ENCODE measurements at regions not wholly inside any gene's neighbourhood (a gene's known extent, or its start where the extent isn't known, plus 50 kb on each side); places are given as distances from the start of the nearest gene placed in this dataset.

DNA sequence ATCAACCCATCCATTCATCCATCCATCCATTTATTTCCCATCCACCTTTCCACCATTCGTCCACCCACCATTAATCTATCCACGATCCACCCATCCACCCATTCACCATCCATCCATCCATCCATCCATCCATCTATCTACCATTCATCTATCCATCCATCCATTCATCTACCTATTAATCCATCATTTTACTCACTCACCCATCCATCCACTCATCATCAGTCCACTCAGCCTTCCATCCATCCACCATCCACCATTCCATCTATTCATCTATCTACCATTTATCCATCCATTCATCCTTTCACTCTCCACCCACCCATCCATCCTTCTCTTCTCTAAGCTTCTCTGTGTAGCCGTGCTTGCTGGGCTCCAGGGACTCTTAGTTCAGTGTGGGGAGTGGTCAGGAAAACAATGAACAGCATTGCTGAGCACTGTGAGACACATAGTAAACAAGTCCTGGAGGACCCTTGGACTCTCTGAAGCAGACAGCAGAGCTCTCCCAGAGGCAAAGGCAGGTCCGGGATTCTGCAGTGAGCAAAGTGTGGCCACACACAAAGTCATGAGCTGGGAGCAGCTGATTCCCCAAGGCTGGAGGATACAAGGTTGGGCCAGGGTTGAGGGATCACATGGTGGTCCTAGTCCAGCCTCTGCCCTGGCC is 642.2 kb downstream of the BRD1 start:
- Histone ChIP-seq H3F3A (ENCODE audit: insufficient read depth) (no peaks in the 10 kb centered on the region), H3K9me2 (replicated peaks; ENCODE audit: insufficient read depth, low read length) (no peaks in the 10 kb centered on the region), H3K9me3 (ENCODE audit: insufficient read depth, low read length) (no peaks in the 10 kb centered on the region), H3K27me3 (ENCODE audit: low read length) (no peaks in the 10 kb centered on the region), H4K20me1 (ENCODE audit: low read depth, low read length) (no peaks in the 10 kb centered on the region), H2AFZ (ENCODE audit: low read depth, low read length, severe bottlenecking) (no peak overlapping the region), H3K4me2 (ENCODE audit: low read depth, low read length, poor library complexity, severe bottlenecking) (no peak overlapping the region), H3K4me3 (ENCODE audit: insufficient read depth, low read length, poor library complexity, severe bottlenecking) (no peak overlapping the region), H3K27ac (ENCODE audit: low read depth, low read length) (no peak overlapping the region), H3K36me3 (ENCODE audit: low read length) (no peaks in the 10 kb centered on the region), H3K79me2 (ENCODE audit: insufficient read depth, low read length) (no peaks in the 10 kb centered on the region), H3K9ac (ENCODE audit: low read length) (no peak overlapping the region)
- no peak for TF ChIP-seq EZH2phosphoT487 (conservative IDR thresholded peaks at IDR 0.05; ENCODE audit: low read length)
- TF ChIP-seq, protein P1, sequence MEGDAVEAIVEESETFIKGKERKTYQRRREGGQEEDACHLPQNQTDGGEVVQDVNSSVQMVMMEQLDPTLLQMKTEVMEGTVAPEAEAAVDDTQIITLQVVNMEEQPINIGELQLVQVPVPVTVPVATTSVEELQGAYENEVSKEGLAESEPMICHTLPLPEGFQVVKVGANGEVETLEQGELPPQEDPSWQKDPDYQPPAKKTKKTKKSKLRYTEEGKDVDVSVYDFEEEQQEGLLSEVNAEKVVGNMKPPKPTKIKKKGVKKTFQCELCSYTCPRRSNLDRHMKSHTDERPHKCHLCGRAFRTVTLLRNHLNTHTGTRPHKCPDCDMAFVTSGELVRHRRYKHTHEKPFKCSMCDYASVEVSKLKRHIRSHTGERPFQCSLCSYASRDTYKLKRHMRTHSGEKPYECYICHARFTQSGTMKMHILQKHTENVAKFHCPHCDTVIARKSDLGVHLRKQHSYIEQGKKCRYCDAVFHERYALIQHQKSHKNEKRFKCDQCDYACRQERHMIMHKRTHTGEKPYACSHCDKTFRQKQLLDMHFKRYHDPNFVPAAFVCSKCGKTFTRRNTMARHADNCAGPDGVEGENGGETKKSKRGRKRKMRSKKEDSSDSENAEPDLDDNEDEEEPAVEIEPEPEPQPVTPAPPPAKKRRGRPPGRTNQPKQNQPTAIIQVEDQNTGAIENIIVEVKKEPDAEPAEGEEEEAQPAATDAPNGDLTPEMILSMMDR (IDR thresholded peaks at IDR 0.05; ENCODE audit: insufficient read depth, low read length, poor library complexity, severe bottlenecking) = no peak

- Histone ChIP-seq H3K27me3 (ENCODE audit: low read length) (no peaks in the 10 kb centered on the region), H3F3A (ENCODE audit: insufficient read depth) (no peaks in the 10 kb centered on the region), H3K4me3 (ENCODE audit: insufficient read depth, low read length, poor library complexity, severe bottlenecking) (no peak overlapping the region), H3K9ac (ENCODE audit: low read length) (no peak overlapping the region), H4K20me1 (ENCODE audit: low read depth, low read length) (no peaks in the 10 kb centered on the region), H2AFZ (ENCODE audit: low read depth, low read length, severe bottlenecking) (no peak overlapping the region), H3K9me2 (replicated peaks; ENCODE audit: insufficient read depth, low read length) (no peaks in the 10 kb centered on the region), H3K27ac (ENCODE audit: low read depth, low read length) (no peak overlapping the region), H3K79me2 (ENCODE audit: insufficient read depth, low read length) (no peaks in the 10 kb centered on the region), H3K4me2 (ENCODE audit: low read depth, low read length, poor library complexity, severe bottlenecking) (no peak overlapping the region), H3K36me3 (ENCODE audit: low read length) (no peaks in the 10 kb centered on the region), H3K9me3 (ENCODE audit: insufficient read depth, low read length) (no peaks in the 10 kb centered on the region)
- TF ChIP-seq, protein P1 (IDR thresholded peaks at IDR 0.05; ENCODE audit: insufficient read depth, low read length, poor library complexity, severe bottlenecking) = no peak
- TF ChIP-seq EZH2phosphoT487 (conservative IDR thresholded peaks at IDR 0.05; ENCODE audit: low read length) = no peak
Measured at GRCh38 chr22:49184736-49185135, 642.9 kb downstream of the BRD1 start.

DNA sequence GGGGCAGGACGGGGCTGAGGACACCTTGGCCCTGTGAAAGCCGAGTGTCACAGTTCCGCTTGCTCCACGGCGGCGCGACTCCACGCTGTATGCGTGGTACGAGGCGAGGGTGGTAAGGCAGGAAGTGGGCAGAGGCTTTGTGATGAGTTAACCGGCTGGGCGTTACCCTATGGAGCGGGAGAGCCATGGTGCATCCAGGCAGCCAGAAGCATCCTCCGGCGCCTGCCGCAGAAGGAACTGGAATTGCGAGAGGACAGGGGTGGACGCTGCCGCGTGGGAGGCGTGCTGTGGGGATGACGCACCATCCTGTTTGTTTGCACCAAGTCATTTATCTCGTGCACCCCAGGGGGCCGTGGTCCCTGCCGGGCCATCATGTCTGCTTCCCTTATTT is 643.9 kb downstream of the BRD1 start:
- H3K9me2 ChIP-seq (replicated peaks; ENCODE audit: insufficient read depth, low read length) = no peaks in the 10 kb centered on the region
- H3K4me3 ChIP-seq (ENCODE audit: insufficient read depth, low read length, poor library complexity, severe bottlenecking) = no peak overlapping the region
- no peaks in the 10 kb centered on the region for H3K27me3 ChIP-seq (ENCODE audit: low read length)
- TF ChIP-seq, protein P1 (IDR thresholded peaks at IDR 0.05; ENCODE audit: insufficient read depth, low read length, poor library complexity, severe bottlenecking) = no peak
- TF ChIP-seq EZH2phosphoT487 (conservative IDR thresholded peaks at IDR 0.05; ENCODE audit: low read length) = no peak
- H2AFZ ChIP-seq (ENCODE audit: low read depth, low read length, severe bottlenecking) = no peak overlapping the region
- H3K79me2 ChIP-seq (ENCODE audit: insufficient read depth, low read length) = no peaks in the 10 kb centered on the region
- no peaks in the 10 kb centered on the region for H4K20me1 ChIP-seq (ENCODE audit: low read depth, low read length)
- H3F3A ChIP-seq (ENCODE audit: insufficient read depth) = no peaks in the 10 kb centered on the region
- H3K9ac ChIP-seq (ENCODE audit: low read length) = no peak overlapping the region
- no peak overlapping the region for H3K4me2 ChIP-seq (ENCODE audit: low read depth, low read length, poor library complexity, severe bottlenecking)
- no peak overlapping the region for H3K27ac ChIP-seq (ENCODE audit: low read depth, low read length)
- H3K36me3 ChIP-seq (ENCODE audit: low read length) = no peaks in the 10 kb centered on the region
- H3K9me3 ChIP-seq (ENCODE audit: insufficient read depth, low read length) = no peaks in the 10 kb centered on the region
